ENCODE measurements at regions not wholly inside any gene's neighbourhood (a gene's known extent, or its start where the extent isn't known, plus 50 kb on each side); places are given as distances from the start of the nearest gene placed in this dataset.

GRCh38 chr1:79117376-79117775 lies 110.8 kb upstream of the ADGRL4 start:
- no peak overlapping the region for H3K9ac ChIP-seq (ENCODE audit: low read depth in 1 of 3, low read length in 3 of 3)
- H3K9me3 ChIP-seq (ENCODE audit: control insufficient read depth in 3 of 3, low read length in 3 of 3), result peaks cover 0 to 2% (median 0%) of the 10 kb centered on the region in 3 donors
- H3K36me3 ChIP-seq (ENCODE audit: control insufficient read depth in 3 of 3, insufficient read depth in 3 of 3, low read length in 3 of 3), result no peaks in the 10 kb centered on the region
- H3K4me3 ChIP-seq (ENCODE audit: low read length in 3 of 3), result no peak overlapping the region
- H3K4me1 ChIP-seq (ENCODE audit: control insufficient read depth in 3 of 3, insufficient read depth in 3 of 3, low read length in 3 of 3), result no peaks in the 10 kb centered on the region
- H3K27ac ChIP-seq (ENCODE audit: low read depth, low read length), result no peak overlapping the region
- H3K27me3 ChIP-seq (ENCODE audit: control insufficient read depth in 3 of 3, insufficient read depth in 3 of 3, low read length in 3 of 3), result no peaks in the 10 kb centered on the region

GRCh38 chr1:79113836-79114235 lies 107.3 kb upstream of the ADGRL4 start:
- Histone ChIP-seq H3K9me3 (ENCODE audit: control insufficient read depth in 3 of 3, low read length in 3 of 3) (peaks cover 0 to 2% (median 0%) of the 10 kb centered on the region in 3 donors), H3K27me3 (ENCODE audit: control insufficient read depth in 3 of 3, insufficient read depth in 3 of 3, low read length in 3 of 3) (no peaks in the 10 kb centered on the region), H3K4me3 (ENCODE audit: low read length in 3 of 3) (no peak overlapping the region), H3K9ac (ENCODE audit: low read depth in 1 of 3, low read length in 3 of 3) (no peak overlapping the region), H3K4me1 (ENCODE audit: control insufficient read depth in 3 of 3, insufficient read depth in 3 of 3, low read length in 3 of 3) (no peaks in the 10 kb centered on the region), H3K27ac (ENCODE audit: low read depth, low read length) (no peak overlapping the region), H3K36me3 (ENCODE audit: control insufficient read depth in 3 of 3, insufficient read depth in 3 of 3, low read length in 3 of 3) (no peaks in the 10 kb centered on the region)

- H3K36me3 ChIP-seq (ENCODE audit: control insufficient read depth in 3 of 3, insufficient read depth in 3 of 3, low read length in 3 of 3), result no peaks in the 10 kb centered on the region
Observed at GRCh38 chr1:79110749-79111148, 104.2 kb upstream of the ADGRL4 start.

GRCh38 chr1:79109445-79109844 lies 102.9 kb upstream of the ADGRL4 start:
- peaks cover 0 to 3% (median 0%) of the 10 kb centered on the region in 3 donors for H3K4me1 ChIP-seq (ENCODE audit: control insufficient read depth in 3 of 3, insufficient read depth in 3 of 3, low read length in 3 of 3)
- no peaks in the 10 kb centered on the region for H3K36me3 ChIP-seq (ENCODE audit: control insufficient read depth in 3 of 3, insufficient read depth in 3 of 3, low read length in 3 of 3)
- no peaks in the 10 kb centered on the region for H3K9me3 ChIP-seq (ENCODE audit: control insufficient read depth in 3 of 3, low read length in 3 of 3)
- H3K9ac ChIP-seq (ENCODE audit: low read depth in 1 of 3, low read length in 3 of 3), result no peak overlapping the region
- H3K4me3 ChIP-seq (ENCODE audit: low read length in 3 of 3), result no peak overlapping the region
- H3K27me3 ChIP-seq (ENCODE audit: control insufficient read depth in 3 of 3, insufficient read depth in 3 of 3, low read length in 3 of 3), result no peaks in the 10 kb centered on the region
- no peak overlapping the region for H3K27ac ChIP-seq (ENCODE audit: low read depth, low read length)

More at GRCh38 chr1:79110749-79111148, 104.2 kb upstream of the ADGRL4 start:
- Histone ChIP-seq H3K27me3 (ENCODE audit: control insufficient read depth in 3 of 3, insufficient read depth in 3 of 3, low read length in 3 of 3) (no peaks in the 10 kb centered on the region), H3K9ac (ENCODE audit: low read depth in 1 of 3, low read length in 3 of 3) (no peak overlapping the region), H3K27ac (ENCODE audit: low read depth, low read length) (no peak overlapping the region), H3K4me3 (ENCODE audit: low read length in 3 of 3) (no peak overlapping the region), H3K4me1 (ENCODE audit: control insufficient read depth in 3 of 3, insufficient read depth in 3 of 3, low read length in 3 of 3) (no peaks in the 10 kb centered on the region), H3K9me3 (ENCODE audit: control insufficient read depth in 3 of 3, low read length in 3 of 3) (peaks cover 0 to 2% (median 0%) of the 10 kb centered on the region in 3 donors)

- Histone ChIP-seq H3K27me3 (ENCODE audit: control insufficient read depth in 3 of 3, insufficient read depth in 3 of 3, low read length in 3 of 3) (no peaks in the 10 kb centered on the region), H3K4me3 (ENCODE audit: low read length in 3 of 3) (no peak overlapping the region), H3K9me3 (ENCODE audit: control insufficient read depth in 3 of 3, low read length in 3 of 3) (no peaks in the 10 kb centered on the region), H3K9ac (ENCODE audit: low read depth in 1 of 3, low read length in 3 of 3) (no peak overlapping the region), H3K36me3 (ENCODE audit: control insufficient read depth in 3 of 3, insufficient read depth in 3 of 3, low read length in 3 of 3) (no peaks in the 10 kb centered on the region), H3K27ac (ENCODE audit: low read depth, low read length) (no peak overlapping the region), H3K4me1 (ENCODE audit: control insufficient read depth in 3 of 3, insufficient read depth in 3 of 3, low read length in 3 of 3) (peaks cover 0 to 3% (median 0%) of the 10 kb centered on the region in 3 donors)
Observed at GRCh38 chr1:79105500-79105899, 99.0 kb upstream of the ADGRL4 start.

GRCh38 chr1:79104617-79105016 lies 98.1 kb upstream of the ADGRL4 start:
- Histone ChIP-seq H3K4me1 (ENCODE audit: control insufficient read depth in 3 of 3, insufficient read depth in 3 of 3, low read length in 3 of 3) (peaks cover 0 to 3% (median 0%) of the 10 kb centered on the region in 3 donors), H3K27me3 (ENCODE audit: control insufficient read depth in 3 of 3, insufficient read depth in 3 of 3, low read length in 3 of 3) (no peaks in the 10 kb centered on the region), H3K4me3 (ENCODE audit: low read length in 3 of 3) (no peak overlapping the region), H3K9ac (ENCODE audit: low read depth in 1 of 3, low read length in 3 of 3) (no peak overlapping the region), H3K27ac (ENCODE audit: low read depth, low read length) (no peak overlapping the region), H3K36me3 (ENCODE audit: control insufficient read depth in 3 of 3, insufficient read depth in 3 of 3, low read length in 3 of 3) (no peaks in the 10 kb centered on the region), H3K9me3 (ENCODE audit: control insufficient read depth in 3 of 3, low read length in 3 of 3) (no peaks in the 10 kb centered on the region)

- Histone ChIP-seq H3K9me3 (ENCODE audit: control insufficient read depth in 3 of 3, low read length in 3 of 3) (no peaks in the 10 kb centered on the region), H3K36me3 (ENCODE audit: control insufficient read depth in 3 of 3, insufficient read depth in 3 of 3, low read length in 3 of 3) (no peaks in the 10 kb centered on the region), H3K27ac (ENCODE audit: low read depth, low read length) (no peak overlapping the region), H3K9ac (ENCODE audit: low read depth in 1 of 3, low read length in 3 of 3) (no peak overlapping the region), H3K4me1 (ENCODE audit: control insufficient read depth in 3 of 3, insufficient read depth in 3 of 3, low read length in 3 of 3) (peaks cover 0 to under 1% (median 0%) of the 10 kb centered on the region in 3 donors), H3K4me3 (ENCODE audit: low read length in 3 of 3) (no peak overlapping the region), H3K27me3 (ENCODE audit: control insufficient read depth in 3 of 3, insufficient read depth in 3 of 3, low read length in 3 of 3) (no peaks in the 10 kb centered on the region)
Observed at GRCh38 chr1:79100385-79100784, 93.9 kb upstream of the ADGRL4 start.

- H3K27me3 ChIP-seq (ENCODE audit: control insufficient read depth in 3 of 3, insufficient read depth in 3 of 3, low read length in 3 of 3), result no peaks in the 10 kb centered on the region
- no peak overlapping the region for H3K9ac ChIP-seq (ENCODE audit: low read depth in 1 of 3, low read length in 3 of 3)
- no peak overlapping the region for H3K4me3 ChIP-seq (ENCODE audit: low read length in 3 of 3)
- no peaks in the 10 kb centered on the region for H3K4me1 ChIP-seq (ENCODE audit: control insufficient read depth in 3 of 3, insufficient read depth in 3 of 3, low read length in 3 of 3)
- H3K9me3 ChIP-seq (ENCODE audit: control insufficient read depth in 3 of 3, low read length in 3 of 3), result no peaks in the 10 kb centered on the region
- H3K36me3 ChIP-seq (ENCODE audit: control insufficient read depth in 3 of 3, insufficient read depth in 3 of 3, low read length in 3 of 3), result no peaks in the 10 kb centered on the region
- H3K27ac ChIP-seq (ENCODE audit: low read depth, low read length), result no peak overlapping the region
Observed at GRCh38 chr1:79090985-79091384, 84.5 kb upstream of the ADGRL4 start.

GRCh38 chr1:79089946-79090345 lies 83.4 kb upstream of the ADGRL4 start:
- Histone ChIP-seq H3K27ac (ENCODE audit: low read depth, low read length) (no peak overlapping the region), H3K9me3 (ENCODE audit: control insufficient read depth in 3 of 3, low read length in 3 of 3) (no peaks in the 10 kb centered on the region), H3K27me3 (ENCODE audit: control insufficient read depth in 3 of 3, insufficient read depth in 3 of 3, low read length in 3 of 3) (no peaks in the 10 kb centered on the region), H3K9ac (ENCODE audit: low read depth in 1 of 3, low read length in 3 of 3) (no peak overlapping the region), H3K4me1 (ENCODE audit: control insufficient read depth in 3 of 3, insufficient read depth in 3 of 3, low read length in 3 of 3) (no peaks in the 10 kb centered on the region), H3K4me3 (ENCODE audit: low read length in 3 of 3) (no peak overlapping the region), H3K36me3 (ENCODE audit: control insufficient read depth in 3 of 3, insufficient read depth in 3 of 3, low read length in 3 of 3) (no peaks in the 10 kb centered on the region)

GRCh38 chr1:79082233-79082632 lies 75.7 kb upstream of the ADGRL4 start:
- Histone ChIP-seq H3K9ac (ENCODE audit: low read depth in 1 of 3, low read length in 3 of 3) (no peak overlapping the region), H3K27me3 (ENCODE audit: control insufficient read depth in 3 of 3, insufficient read depth in 3 of 3, low read length in 3 of 3) (no peaks in the 10 kb centered on the region), H3K4me1 (ENCODE audit: control insufficient read depth in 3 of 3, insufficient read depth in 3 of 3, low read length in 3 of 3) (no peaks in the 10 kb centered on the region), H3K36me3 (ENCODE audit: control insufficient read depth in 3 of 3, insufficient read depth in 3 of 3, low read length in 3 of 3) (no peaks in the 10 kb centered on the region), H3K27ac (ENCODE audit: low read depth, low read length) (no peak overlapping the region), H3K4me3 (ENCODE audit: low read length in 3 of 3) (no peak overlapping the region), H3K9me3 (ENCODE audit: control insufficient read depth in 3 of 3, low read length in 3 of 3) (no peaks in the 10 kb centered on the region)

- Histone ChIP-seq H3K4me1 (ENCODE audit: control insufficient read depth in 3 of 3, insufficient read depth in 3 of 3, low read length in 3 of 3) (no peaks in the 10 kb centered on the region), H3K9me3 (ENCODE audit: control insufficient read depth in 3 of 3, low read length in 3 of 3) (no peaks in the 10 kb centered on the region), H3K27me3 (ENCODE audit: control insufficient read depth in 3 of 3, insufficient read depth in 3 of 3, low read length in 3 of 3) (no peaks in the 10 kb centered on the region), H3K4me3 (ENCODE audit: low read length in 3 of 3) (peak overlapping the region in 1 of 3 donors; percentile 25), H3K36me3 (ENCODE audit: control insufficient read depth in 3 of 3, insufficient read depth in 3 of 3, low read length in 3 of 3) (no peaks in the 10 kb centered on the region), H3K27ac (ENCODE audit: low read depth, low read length) (no peak overlapping the region), H3K9ac (ENCODE audit: low read depth in 1 of 3, low read length in 3 of 3) (no peak overlapping the region)
Observed at GRCh38 chr1:79079770-79080169, 73.2 kb upstream of the ADGRL4 start.
